GM21390 (cell line): ENCODE measurements at regions not wholly inside any gene's neighbourhood (a gene's known extent, or its start where the extent isn't known, plus 50 kb on each side); places are given as distances from the start of the nearest gene placed in this dataset.
"Not testable (repeated sequence)": the region's sequence is repeated elsewhere in the genome, so short reads cannot be mapped to it uniquely, and the experiment has no call there.

Experiments
- ATAC-seq: cut with Tn5 transposase; IDR thresholded peaks from one replicate; pipeline ENCODE4 v1.9.1; 2021; ENCODE audit not compliant: unreplicated experiment

- no peak for ATAC-seq
Measured at GRCh38 chr10:117781216-117781831, 238.8 kb downstream of the EMX2 start.

GRCh38 chr10:117782276-117782675 is 239.7 kb downstream of the EMX2 start:
- no peak for ATAC-seq

GRCh38 chr10:117783698-117784395 is 241.3 kb downstream of the EMX2 start:
- no peak for ATAC-seq

GRCh38 chr10:117784776-117785175 is 242.2 kb downstream of the EMX2 start:
- ATAC-seq: no peak

GRCh38 chr10:117788911-117789310 is 246.4 kb downstream of the EMX2 start:
- no peak for ATAC-seq

GRCh38 chr10:117790179-117790578 is 247.6 kb downstream of the EMX2 start:
- no peak for ATAC-seq

- no peak for ATAC-seq
Measured at GRCh38 chr10:117790621-117791020, 248.1 kb downstream of the EMX2 start.

- ATAC-seq: no peak
Measured at GRCh38 chr10:117792214-117792613, 249.7 kb downstream of the EMX2 start.

- no peak for ATAC-seq
Measured at GRCh38 chr10:117796130-117796745, 250.5 kb downstream of the RAB11FIP2 start.

GRCh38 chr10:117797296-117797695 is 249.4 kb downstream of the RAB11FIP2 start:
- ATAC-seq: no peak

- ATAC-seq: no peak
Measured at GRCh38 chr10:117801691-117802090, 245.1 kb downstream of the RAB11FIP2 start.

GRCh38 chr10:117804470-117805011 is 242.2 kb downstream of the RAB11FIP2 start:
- no peak for ATAC-seq

GRCh38 chr10:117805139-117805538 is 241.6 kb downstream of the RAB11FIP2 start:
- no peak for ATAC-seq

- no peak for ATAC-seq
Measured at GRCh38 chr10:117807441-117807840, 239.3 kb downstream of the RAB11FIP2 start.

- ATAC-seq: not testable (repeated sequence)
Measured at GRCh38 chr10:117815816-117816215, 230.9 kb downstream of the RAB11FIP2 start.

- ATAC-seq: no peak
Measured at GRCh38 chr10:117817116-117817515, 229.6 kb downstream of the RAB11FIP2 start.

GRCh38 chr10:117818721-117819120 is 228.0 kb downstream of the RAB11FIP2 start:
- no peak for ATAC-seq

- no peak for ATAC-seq
Measured at GRCh38 chr10:117819304-117819703, 227.4 kb downstream of the RAB11FIP2 start.

GRCh38 chr10:117823980-117824379 is 222.8 kb downstream of the RAB11FIP2 start:
- no peak for ATAC-seq

GRCh38 chr10:117830205-117830604 is 216.5 kb downstream of the RAB11FIP2 start:
- no peak for ATAC-seq

- ATAC-seq: peak; percentile 70
Measured at GRCh38 chr10:117830787-117831212, 215.9 kb downstream of the RAB11FIP2 start.
